Neural cell (in vitro differentiated cells): ENCODE measurements at regions not wholly inside any gene's neighbourhood (a gene's known extent, or its start where the extent isn't known, plus 50 kb on each side); places are given as distances from the start of the nearest gene placed in this dataset.

Source experiments
- H2AFZ ChIP-seq: fragments of 200-600, 300-800 bp; sonication (generic), shearing (Covaris generic); 2 replicates; pipeline ENCODE4 v1.6.0; 2014; ENCODE audit warnings: low read depth, mild to moderate bottlenecking, antibody characterized with exemption, low read length, moderate library complexity
- H3F3A ChIP-seq: fragments of 200-600 bp; shearing (Covaris generic); 2 replicates; pipeline ENCODE4 v1.6.1; 2016; ENCODE audit warnings: mild to moderate bottlenecking, moderate library complexity, mixed read lengths, antibody characterized with exemption, low read length; ENCODE audit not compliant: insufficient read depth, poor library complexity, severe bottlenecking
- H3K27ac ChIP-seq: fragments of 200-600, 300-800 bp; sonication (generic), shearing (Covaris generic); 2 replicates; pipeline ENCODE4 v1.5.1; 2014; ENCODE audit warnings: mild to moderate bottlenecking, low read length, moderate library complexity
- H3K27me3 ChIP-seq: fragments of 300-800, 200-600 bp; sonication (generic), shearing (Covaris generic); 2 replicates; pipeline ENCODE4 v1.6.0; 2014; ENCODE audit warnings: mild to moderate bottlenecking, low read depth, low read length, moderate library complexity; ENCODE audit not compliant: insufficient read depth
- H3K36me3 ChIP-seq: fragments of 300-800, 200-600 bp; sonication (generic), shearing (Covaris generic); 2 replicates; pipeline ENCODE4 v1.5.1; 2014; ENCODE audit warnings: mild to moderate bottlenecking, antibody characterized with exemption, low read length, moderate library complexity; ENCODE audit not compliant: insufficient read depth
- H3K4me2 ChIP-seq: fragments of 300-800, 200-600 bp; sonication (generic), shearing (Covaris generic); 2 replicates; pipeline ENCODE4 v1.6.0; 2014; ENCODE audit warnings: mild to moderate bottlenecking, low read length
- H3K4me3 ChIP-seq: fragments of 300-800, 200-600 bp; sonication (generic), shearing (Covaris generic); 2 replicates; pipeline ENCODE4 v1.5.1; 2014; ENCODE audit warnings: mild to moderate bottlenecking, low read length, moderate library complexity
- H3K79me2 ChIP-seq: fragments of 200-600 bp; shearing (Covaris generic); replicated peaks from 2 replicates; pipeline ENCODE4 v1.6.0; 2014; ENCODE audit warnings: mild to moderate bottlenecking, low read length, moderate library complexity; ENCODE audit not compliant: insufficient read depth
- H3K9ac ChIP-seq: fragments of 300-800, 200-600 bp; sonication (generic), shearing (Covaris generic); 2 replicates; pipeline ENCODE4 v1.6.1; 2016; ENCODE audit warnings: mild to moderate bottlenecking, low read length, mixed read lengths
- H3K9me2 ChIP-seq: fragments of 200-600 bp; shearing (Covaris generic); 2 replicates; pipeline ENCODE4 v1.6.1; 2016; ENCODE audit warnings: mild to moderate bottlenecking, low read length, mixed read lengths; ENCODE audit not compliant: insufficient read depth
- H3K9me3 ChIP-seq: fragments of 200-600, 300-800 bp; sonication (generic), shearing (Covaris generic); 2 replicates; pipeline ENCODE4 v1.6.1; 2016; ENCODE audit warnings: mild to moderate bottlenecking, mixed run types, low read length, moderate library complexity, mixed read lengths
- H4K20me1 ChIP-seq: fragments of 200-600 bp; shearing (Covaris generic); 2 replicates; pipeline ENCODE4 v1.6.1; 2016; ENCODE audit warnings: mild to moderate bottlenecking, mixed run types; ENCODE audit not compliant: insufficient read depth
- CTCF ChIP-seq: fragments of 450-650 bp; IDR thresholded peaks from 2 replicates; pipeline ENCODE4 v1.5.1; 2014; ENCODE audit warnings: antibody characterized with exemption, mild to moderate bottlenecking, moderate library complexity; ENCODE audit not compliant: poor library complexity, severe bottlenecking
- EP300 ChIP-seq: fragments of 450-650 bp; conservative IDR thresholded peaks from 2 replicates; pipeline ENCODE4 v1.6.1; 2014; ENCODE audit warnings: antibody characterized with exemption, mild to moderate bottlenecking, moderate library complexity; ENCODE audit not compliant: poor library complexity, severe bottlenecking
- EZH2 ChIP-seq: fragments of 200-600, 300-800 bp; shearing (Covaris generic), sonication (generic); IDR thresholded peaks from 2 replicates; pipeline ENCODE4 v1.6.1; 2014; ENCODE audit warnings: antibody characterized with exemption, low read length, borderline replicate concordance, mild to moderate bottlenecking; ENCODE audit not compliant: insufficient read depth, poor library complexity, severe bottlenecking
- MXI1 ChIP-seq: fragments of 450-650 bp; conservative IDR thresholded peaks from 2 replicates; pipeline ENCODE4 v1.6.1; 2014; ENCODE audit warnings: antibody characterized with exemption, mild to moderate bottlenecking; ENCODE audit not compliant: poor library complexity, severe bottlenecking
- POLR2AphosphoS5 ChIP-seq: IDR thresholded peaks from 2 replicates; pipeline ENCODE4 v1.6.1; 2012
- RAD21 ChIP-seq: fragments of 450-650 bp; conservative IDR thresholded peaks from 2 replicates; pipeline ENCODE4 v1.6.1; 2014; ENCODE audit warnings: antibody characterized with exemption, mild to moderate bottlenecking, moderate library complexity
- REST ChIP-seq: IDR thresholded peaks from 2 replicates; pipeline ENCODE4 v1.6.1; 2012; ENCODE audit warnings: borderline replicate concordance
- SMC3 ChIP-seq: fragments of 450-650 bp; conservative IDR thresholded peaks from 2 replicates; pipeline ENCODE4 v1.6.1; 2014; ENCODE audit warnings: antibody characterized with exemption, mild to moderate bottlenecking, moderate library complexity; ENCODE audit not compliant: poor library complexity
- TAF1 ChIP-seq: IDR thresholded peaks from 2 replicates; pipeline ENCODE4 v1.6.1; 2012; ENCODE audit warnings: low read depth

- Histone ChIP-seq H3K79me2 (no peaks in the 10 kb centered on the region), H3K27ac (no peak overlapping the region), H3K27me3 (no peaks in the 10 kb centered on the region), H3K36me3 (no peaks in the 10 kb centered on the region), H3K4me3 (no peak overlapping the region), H3F3A (no peaks in the 10 kb centered on the region), H3K4me2 (no peak overlapping the region), H3K9ac (no peak overlapping the region), H2AFZ (no peak overlapping the region), H3K9me2 (no peaks in the 10 kb centered on the region), H3K9me3 (no peaks in the 10 kb centered on the region), H4K20me1 (no peaks in the 10 kb centered on the region)
- TF ChIP-seq SMC3, result no peak
- TF ChIP-seq EP300, result no peak
- no peak for TF ChIP-seq CTCF
- no peak for TF ChIP-seq RAD21
- no peak for TF ChIP-seq TAF1
- TF ChIP-seq POLR2AphosphoS5, result no peak
- no peak for TF ChIP-seq REST
- no peak for TF ChIP-seq EZH2
Measured at GRCh38 chr9:81076131-81076530, 613.2 kb downstream of the TLE1 start.

GRCh38 chr9:81074221-81074620 lies 615.1 kb downstream of the TLE1 start:
- H4K20me1 ChIP-seq, result no peaks in the 10 kb centered on the region
- no peak overlapping the region for H3K4me2 ChIP-seq
- H3K9me2 ChIP-seq, result no peaks in the 10 kb centered on the region
- no peak overlapping the region for H3K4me3 ChIP-seq
- no peak overlapping the region for H3K9ac ChIP-seq
- no peaks in the 10 kb centered on the region for H3K9me3 ChIP-seq
- no peaks in the 10 kb centered on the region for H3K27me3 ChIP-seq
- H3K27ac ChIP-seq, result no peak overlapping the region
- H3K79me2 ChIP-seq, result no peaks in the 10 kb centered on the region
- TF ChIP-seq TAF1, result no peak
- TF ChIP-seq POLR2AphosphoS5, result no peak
- TF ChIP-seq EP300, result no peak
- no peak for TF ChIP-seq RAD21
- TF ChIP-seq CTCF, result no peak
- no peak for TF ChIP-seq MXI1
- TF ChIP-seq EZH2, result no peak
- TF ChIP-seq SMC3, result no peak
- no peak overlapping the region for H2AFZ ChIP-seq
- no peaks in the 10 kb centered on the region for H3K36me3 ChIP-seq
- no peaks in the 10 kb centered on the region for H3F3A ChIP-seq
